ENCODE measurements at regions not wholly inside any gene's neighbourhood (a gene's known extent, or its start where the extent isn't known, plus 50 kb on each side); places are given as distances from the start of the nearest gene placed in this dataset.

GRCh38 chr2:226680719-226681118 is 118.9 kb downstream of the IRS1 start:
- DNase-seq (ENCODE audit: low read depth in 4 of 4, low spot score in 1 of 4) = no peak

- DNase-seq (ENCODE audit: low read depth in 4 of 4, low spot score in 1 of 4) = no peak
Measured at GRCh38 chr2:226679389-226680065, 120.1 kb downstream of the IRS1 start.

GRCh38 chr2:226678422-226678821 is 121.2 kb downstream of the IRS1 start:
- no peak for DNase-seq (ENCODE audit: low read depth in 4 of 4, low spot score in 1 of 4)

- DNase-seq (ENCODE audit: low read depth in 4 of 4, low spot score in 1 of 4) = no peak
Measured at GRCh38 chr2:226677080-226677479, 122.5 kb downstream of the IRS1 start.

GRCh38 chr2:226676618-226677017 is 123.0 kb downstream of the IRS1 start:
- DNase-seq (ENCODE audit: low read depth in 4 of 4, low spot score in 1 of 4) = no peak

- no peak for DNase-seq (ENCODE audit: low read depth in 4 of 4, low spot score in 1 of 4)
Measured at GRCh38 chr2:226674123-226674522, 125.5 kb downstream of the IRS1 start.

- DNase-seq (ENCODE audit: low read depth in 4 of 4, low spot score in 1 of 4) = no peak
Measured at GRCh38 chr2:226673314-226673723, 126.3 kb downstream of the IRS1 start.

GRCh38 chr2:226671141-226671676 is 128.4 kb downstream of the IRS1 start:
- DNase-seq (ENCODE audit: low read depth in 4 of 4, low spot score in 1 of 4) = no peak

- no peak for DNase-seq (ENCODE audit: low read depth in 4 of 4, low spot score in 1 of 4)
Measured at GRCh38 chr2:226669905-226670304, 129.7 kb downstream of the IRS1 start.

- no peak for DNase-seq (ENCODE audit: low read depth in 4 of 4, low spot score in 1 of 4)
Measured at GRCh38 chr2:226669249-226669648, 130.4 kb downstream of the IRS1 start.

GRCh38 chr2:226667736-226668135 is 131.9 kb downstream of the IRS1 start:
- DNase-seq (ENCODE audit: low read depth in 4 of 4, low spot score in 1 of 4) = no peak

GRCh38 chr2:226665306-226665831 is 134.3 kb downstream of the IRS1 start:
- no peak for DNase-seq (ENCODE audit: low read depth in 4 of 4, low spot score in 1 of 4)

GRCh38 chr2:226664661-226665060 is 135.0 kb downstream of the IRS1 start:
- DNase-seq (ENCODE audit: low read depth in 4 of 4, low spot score in 1 of 4) = no peak

- no peak for DNase-seq (ENCODE audit: low read depth in 4 of 4, low spot score in 1 of 4)
Measured at GRCh38 chr2:226664140-226664539, 135.5 kb downstream of the IRS1 start.

- no peak for DNase-seq (ENCODE audit: low read depth in 4 of 4, low spot score in 1 of 4)
Measured at GRCh38 chr2:226661789-226662545, 137.7 kb downstream of the IRS1 start.

GRCh38 chr2:226660526-226660925 is 139.1 kb downstream of the IRS1 start:
- DNase-seq (ENCODE audit: low read depth in 4 of 4, low spot score in 1 of 4) = no peak

- no peak for DNase-seq (ENCODE audit: low read depth in 4 of 4, low spot score in 1 of 4)
Measured at GRCh38 chr2:226660124-226660523, 139.5 kb downstream of the IRS1 start.

GRCh38 chr2:226659410-226659809 is 140.2 kb downstream of the IRS1 start:
- DNase-seq (ENCODE audit: low read depth in 4 of 4, low spot score in 1 of 4) = no peak

GRCh38 chr2:226658555-226658954 is 141.1 kb downstream of the IRS1 start:
- no peak for DNase-seq (ENCODE audit: low read depth in 4 of 4, low spot score in 1 of 4)

GRCh38 chr2:226657340-226658053 is 142.1 kb downstream of the IRS1 start:
- no peak for DNase-seq (ENCODE audit: low read depth in 4 of 4, low spot score in 1 of 4)

- DNase-seq (ENCODE audit: low read depth in 4 of 4, low spot score in 1 of 4) = no peak
Measured at GRCh38 chr2:226656367-226656766, 143.3 kb downstream of the IRS1 start.

GRCh38 chr2:226655871-226656270 is 143.7 kb downstream of the IRS1 start:
- DNase-seq (ENCODE audit: low read depth in 4 of 4, low spot score in 1 of 4) = no peak

Data from stimulated activated CD4-positive, alpha-beta T cell treated with anti-CD3 and anti-CD28 coated beads, Interleukin-1b, Interleukin-23, amount 100 ng/mL, for 24 hours (primary cell).